Endothelial cell of umbilical vein (primary cell): ENCODE measurements at regions not wholly inside any gene's neighbourhood (a gene's known extent, or its start where the extent isn't known, plus 50 kb on each side); places are given as distances from the start of the nearest gene placed in this dataset.

Experiments used
- BruUV-seq: library from RNA; stranded (reverse); fragments of 400-500 nt; replicated peaks from 2 replicates; lab custom pipeline; 2021; lab: Mats Ljungman, UMichigan
- CTCF ChIA-PET: fragments of 300-600, 350-600 bp; sonication (Branson Sonifier 250); formaldehyde crosslinking; loops from one replicate; lab custom pipeline; 2021; ENCODE audit warnings: antibody characterized with exemption, inconsistent platforms; lab: Charles Lee
- POLR2A ChIA-PET: fragments of 300-600, 350-600 bp; sonication (Branson Sonifier 250); formaldehyde crosslinking; loops from one replicate; lab custom pipeline; 2021; ENCODE audit warnings: antibody characterized with exemption, inconsistent platforms; lab: Charles Lee
- DNase-seq: peaks from one replicate; pipeline ENCODE4 v3.0.0-alpha.2; 2011; ENCODE audit warnings: low read depth, low spot score
- FAIRE-seq: peaks from 2 replicates; lab custom pipeline; 2011; peaks lifted over from hg19 to GRCh38; lab: Jason Lieb, UNC
- H2AFZ ChIP-seq: 2 replicates; pipeline ENCODE4 v1.6.0; 2012; ENCODE audit warnings: low read depth, low read length, control low read depth, inconsistent platforms
- H3K27ac ChIP-seq: 2 replicates; pipeline ENCODE4 v1.5.1; 2011; ENCODE audit warnings: low read depth, mild to moderate bottlenecking, control low read depth, low read length, moderate library complexity; ENCODE audit not compliant: insufficient read depth
- H3K27me3 ChIP-seq, 2 experiments: 2 replicates each; pipeline versions ENCODE4 v1.6.0 to v1.6.1; 2011; ENCODE audit warnings: low read length in 2 of 2, mixed read lengths in 1 of 2; ENCODE audit not compliant: control insufficient read depth in 2 of 2, insufficient read depth in 2 of 2
- H3K36me3 ChIP-seq, 2 experiments: 2 replicates in 1 of 2; 3 replicates in 1 of 2; pipeline ENCODE4 v1.5.1; 2011; ENCODE audit warnings: low read length in 2 of 2, mild to moderate bottlenecking in 1 of 2, moderate library complexity in 1 of 2; ENCODE audit not compliant: control insufficient read depth in 2 of 2, insufficient read depth in 2 of 2; ENCODE audit errors: extremely low read depth in 1 of 2
- H3K4me1 ChIP-seq: 3 replicates; pipeline ENCODE4 v1.5.1; 2011; ENCODE audit warnings: mild to moderate bottlenecking, low read length; ENCODE audit not compliant: control insufficient read depth, insufficient read depth; ENCODE audit errors: extremely low read depth
- H3K4me2 ChIP-seq: 2 replicates; pipeline ENCODE4 v1.6.1; 2011; ENCODE audit warnings: low read length, control low read depth, mixed read lengths; ENCODE audit not compliant: insufficient read depth
- H3K4me3 ChIP-seq, 3 experiments: fragments of 200-600 bp in 1 of 3; sonication (generic), shearing (Covaris generic) in 1 of 3; replicated peaks in 1 of 3; 2 replicates each; pipeline ENCODE4 v1.5.1; 2011 to 2016; ENCODE audit warnings: control low read depth in 3 of 3, low read length in 3 of 3, mild to moderate bottlenecking in 2 of 3, inconsistent platforms in 1 of 3, low read depth in 1 of 3, moderate library complexity in 1 of 3; ENCODE audit not compliant: insufficient read depth in 1 of 3
- H3K79me2 ChIP-seq: 2 replicates; pipeline ENCODE4 v1.6.0; 2012; ENCODE audit warnings: low read length, inconsistent platforms; ENCODE audit not compliant: control insufficient read depth, insufficient read depth
- H3K9ac ChIP-seq: replicated peaks from 2 replicates; pipeline ENCODE3; 2011; ENCODE audit warnings: low read length, control low read depth; ENCODE audit not compliant: insufficient read depth; ENCODE audit errors: extremely low read depth
- H3K9me1 ChIP-seq: replicated peaks from 3 replicates; pipeline ENCODE4 v1.6.0; 2011; ENCODE audit warnings: mild to moderate bottlenecking, low read length; ENCODE audit not compliant: control insufficient read depth, insufficient read depth; ENCODE audit errors: extremely low read depth
- H3K9me3 ChIP-seq: replicated peaks from 2 replicates; pipeline ENCODE4 v1.5.1; 2012; ENCODE audit warnings: low read length, inconsistent platforms; ENCODE audit not compliant: control insufficient read depth, insufficient read depth
- H4K20me1 ChIP-seq: replicated peaks from 2 replicates; pipeline ENCODE3; 2011; ENCODE audit warnings: mild to moderate bottlenecking, low read length; ENCODE audit not compliant: control insufficient read depth, insufficient read depth; ENCODE audit errors: extremely low read depth
- CTCF ChIP-seq, 2 donors: IDR thresholded peaks; 1 replicate in 1 of 2; 2 replicates in 1 of 2; pipeline ENCODE4 v1.5.1; 2011; ENCODE audit warnings: low read length in 2 of 2, mild to moderate bottlenecking in 2 of 2, moderate library complexity in 2 of 2, control low read depth in 1 of 2, inconsistent platforms in 1 of 2, low read depth in 1 of 2; ENCODE audit not compliant: insufficient read depth in 1 of 2; ENCODE audit errors: extremely low read depth in 1 of 2
- EZH2 ChIP-seq: IDR thresholded peaks from 2 replicates; pipeline ENCODE4 v1.6.1; 2012; ENCODE audit warnings: borderline replicate concordance, low read depth, mild to moderate bottlenecking, moderate library complexity, low read length, inconsistent platforms; ENCODE audit not compliant: severe bottlenecking
- FOS ChIP-seq: IDR thresholded peaks from 2 replicates; pipeline ENCODE4 v1.6.1; 2011; ENCODE audit warnings: mild to moderate bottlenecking, low read length, moderate library complexity, borderline replicate concordance; ENCODE audit not compliant: insufficient read depth
- GATA2 ChIP-seq: IDR thresholded peaks from 2 replicates; pipeline ENCODE4 v1.7.0; 2011; ENCODE audit warnings: low read depth, mild to moderate bottlenecking, moderate library complexity, mixed read lengths, low read length; ENCODE audit not compliant: insufficient read length, insufficient read depth
- JUN ChIP-seq: IDR thresholded peaks from 2 replicates; pipeline ENCODE4 v1.6.1; 2011; ENCODE audit warnings: borderline replicate concordance, low read depth; ENCODE audit not compliant: insufficient read length, insufficient read depth
- MYC ChIP-seq: IDR thresholded peaks from one replicate; pipeline ENCODE4 v1.6.1; 2011; ENCODE audit warnings: mild to moderate bottlenecking, low read depth, low read length
- POLR2A ChIP-seq: IDR thresholded peaks from 2 replicates; pipeline ENCODE4 v1.6.1; 2012; ENCODE audit warnings: low read depth, mild to moderate bottlenecking, control low read depth, low read length
- POLR2AphosphoS5 ChIP-seq: IDR thresholded peaks from 2 replicates; pipeline ENCODE4 v1.6.1; 2012; ENCODE audit warnings: low read depth, mild to moderate bottlenecking, control low read depth, low read length, moderate library complexity; ENCODE audit not compliant: insufficient read depth
- dilution Hi-C: fragments of 300-500 bp; cut with MboI; formaldehyde crosslinking; loops from one replicate; pipeline ENCODE4 v1.15.0; 2019; ENCODE audit warnings: low sequenced_read_pairs; ENCODE audit not compliant: extremely low pct_ligation_motif_present
- intact Hi-C: fragments of 100-400 bp; cut with micrococcal nuclease; formaldehyde crosslinking; loops from one replicate; pipeline ENCODE4 v1.10.0; 2022
- TF ChIP-seq, protein P1 (sequence below): IDR thresholded peaks from 2 replicates; pipeline ENCODE4 v1.6.1; 2011; ENCODE audit not compliant: insufficient read depth, insufficient read length

GRCh38 chr20:52268184-52268749, 76.7 kb upstream of the ZFP64 start:
- H3K9ac ChIP-seq, result no peak overlapping the region
- no peaks in the 10 kb centered on the region for H3K4me1 ChIP-seq
- H3K4me2 ChIP-seq, result no peak overlapping the region
- intact Hi-C loops (no loop called here), dilution Hi-C loops (no loop called here)
- DNase-seq (no peak), FAIRE-seq (no peak)
- no peaks in the 10 kb centered on the region for H3K36me3 ChIP-seq
- H3K9me1 ChIP-seq, result no peaks in the 10 kb centered on the region
- no peak overlapping the region for H2AFZ ChIP-seq
- no peaks in the 10 kb centered on the region for H3K79me2 ChIP-seq
- BruUV-seq, result no TSS peak
- H3K27ac ChIP-seq, result no peak overlapping the region
- POLR2A ChIA-PET, result no interaction called here
- no peak overlapping the region for H3K4me3 ChIP-seq
- CTCF ChIA-PET, result no interaction called here
- no peaks in the 10 kb centered on the region for H3K9me3 ChIP-seq
- H3K27me3 ChIP-seq, result no peaks in the 10 kb centered on the region
- H4K20me1 ChIP-seq, result no peaks in the 10 kb centered on the region
- TF ChIP-seq POLR2A, result no peak
- TF ChIP-seq, protein P1, sequence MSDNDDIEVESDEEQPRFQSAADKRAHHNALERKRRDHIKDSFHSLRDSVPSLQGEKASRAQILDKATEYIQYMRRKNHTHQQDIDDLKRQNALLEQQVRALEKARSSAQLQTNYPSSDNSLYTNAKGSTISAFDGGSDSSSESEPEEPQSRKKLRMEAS, result no peak
- TF ChIP-seq EZH2, result no peak
- no peak for TF ChIP-seq GATA2

DNA sequence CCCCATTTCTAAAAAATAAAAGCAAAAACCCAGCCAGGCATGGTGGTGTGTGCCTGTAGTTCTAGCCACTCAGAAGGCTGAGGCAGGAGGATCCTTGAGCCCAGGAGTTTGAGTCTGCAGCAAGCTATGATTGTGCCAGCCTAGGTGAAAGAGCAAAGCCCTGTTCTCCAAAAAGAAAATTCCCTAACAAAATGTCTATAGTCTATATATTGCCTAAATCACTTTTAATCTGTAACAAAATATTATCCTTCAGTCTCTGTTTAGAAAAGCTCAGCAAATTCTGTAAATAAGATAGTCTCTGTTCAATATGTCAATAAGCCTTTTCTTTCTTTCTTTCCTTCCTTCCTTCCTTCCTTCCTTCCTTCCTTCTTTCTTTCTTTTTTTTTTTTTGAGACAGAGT, 75.8 kb upstream of the ZFP64 start:
- Histone ChIP-seq H3K4me2 (no peak overlapping the region), H3K27me3 (no peaks in the 10 kb centered on the region), H3K4me1 (no peaks in the 10 kb centered on the region), H4K20me1 (no peaks in the 10 kb centered on the region), H3K27ac (no peak overlapping the region), H3K9me3 (no peaks in the 10 kb centered on the region), H3K9ac (no peak overlapping the region), H2AFZ (no peak overlapping the region), H3K9me1 (no peaks in the 10 kb centered on the region), H3K79me2 (no peaks in the 10 kb centered on the region), H3K4me3 (no peak overlapping the region), H3K36me3 (no peaks in the 10 kb centered on the region)
- POLR2A ChIA-PET, result interaction anchor here (0.7 kb wide), 1 partner anchor 712 kb away, joined by 7 read pairs; no protein-coding TSS in a partner anchor
- intact Hi-C loops (no loop called here), dilution Hi-C loops (no loop called here)
- CTCF ChIA-PET, result interaction anchor here (1.0 kb wide), 1 partner anchor 11 kb away, joined by 3 read pairs; no protein-coding TSS in a partner anchor
- TF ChIP-seq POLR2A (no peak), CTCF (IDR thresholded peaks at IDR 0.05; ENCODE audit: extremely low read depth in 1 of 2, insufficient read depth in 1 of 2, low read depth in 1 of 2, low read length in 2 of 2) (no peak), POLR2AphosphoS5 (no peak), MYC (no peak), EZH2 (no peak), FOS (no peak), GATA2 (no peak), JUN (no peak)
- TF ChIP-seq, protein P1, result no peak
- no TSS peak for BruUV-seq
- FAIRE-seq, result no peak
- DNase-seq, result no peak
